ENCODE measurements at regions not wholly inside any gene's neighbourhood (a gene's known extent, or its start where the extent isn't known, plus 50 kb on each side); places are given as distances from the start of the nearest gene placed in this dataset.
"Not testable (repeated sequence)": the region's sequence is repeated elsewhere in the genome, so short reads cannot be mapped to it uniquely, and the experiment has no call there.

DNA sequence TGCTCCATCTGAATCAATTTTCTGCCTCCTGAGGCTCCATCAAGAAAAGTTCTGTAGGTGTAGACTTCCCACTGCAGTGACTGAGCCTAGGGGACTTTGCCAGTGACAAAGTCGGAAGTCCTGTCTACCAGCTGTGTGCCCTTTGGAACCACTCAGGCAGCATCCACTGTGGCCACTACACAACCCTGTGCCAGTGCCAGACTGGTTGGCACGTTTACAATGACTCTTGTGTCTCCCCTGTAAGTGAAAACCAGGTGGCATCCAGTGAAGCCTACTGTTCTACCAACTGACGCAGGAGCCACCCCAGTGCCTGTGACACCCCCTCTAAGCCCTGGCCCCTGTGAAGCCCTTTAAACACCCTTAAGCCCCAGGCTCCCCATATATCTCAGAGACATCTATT is 132.1 kb upstream of the SERPINE2 start:
- DNase-seq (ENCODE audit: extremely low read depth, low read depth) = no peak
- no peak for TF ChIP-seq CTCF (IDR thresholded peaks at IDR 0.05; ENCODE audit: low read depth, low read length)

DNA sequence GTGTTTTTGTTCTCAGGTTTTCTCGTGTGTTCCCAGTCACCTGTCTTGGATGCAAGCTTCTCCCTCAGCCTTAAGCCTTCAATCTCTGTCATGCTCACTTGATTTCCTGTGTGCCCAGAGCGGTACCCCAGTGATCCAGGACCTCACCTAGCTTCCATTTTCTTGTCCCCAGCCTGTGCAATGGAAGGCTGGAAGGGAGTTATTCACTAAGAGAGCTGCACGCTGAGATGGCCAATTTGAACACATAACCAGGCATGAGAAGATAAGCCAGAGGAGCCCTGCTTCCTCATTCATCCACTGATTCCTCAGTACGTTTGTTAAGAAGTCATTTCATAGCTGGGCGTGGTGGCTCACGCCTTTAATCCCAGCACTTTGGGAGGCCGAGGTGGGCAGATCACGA is 130.8 kb upstream of the SERPINE2 start:
- no peak for DNase-seq (ENCODE audit: extremely low read depth, low read depth)
- TF ChIP-seq CTCF (IDR thresholded peaks at IDR 0.05; ENCODE audit: low read depth, low read length) = no peak

GRCh38 chr2:224167781-224168180 is 128.7 kb upstream of the SERPINE2 start:
- not testable (repeated sequence) for DNase-seq (ENCODE audit: extremely low read depth, low read depth)

DNA sequence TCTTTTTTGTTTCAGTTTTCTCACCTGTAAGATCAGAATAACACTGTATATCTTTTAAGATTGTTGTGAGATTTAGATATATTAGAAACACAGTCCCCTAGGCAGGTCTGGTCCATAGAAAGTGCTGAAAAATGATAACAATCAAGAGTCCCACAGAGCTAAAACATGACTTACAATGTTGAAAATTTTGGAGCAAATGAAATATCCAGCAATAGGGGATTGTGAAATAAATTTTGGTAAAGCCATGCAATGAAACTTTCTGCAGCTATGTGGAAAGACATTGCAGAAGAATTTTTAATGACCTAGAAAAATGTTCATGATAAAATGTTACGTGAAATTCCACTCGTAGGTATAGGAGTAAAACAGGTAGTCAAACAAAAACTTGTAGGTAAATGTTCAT is 127.6 kb upstream of the SERPINE2 start:
- no peak for DNase-seq (ENCODE audit: extremely low read depth, low read depth)
- no peak for TF ChIP-seq CTCF (IDR thresholded peaks at IDR 0.05; ENCODE audit: low read depth, low read length)

DNA sequence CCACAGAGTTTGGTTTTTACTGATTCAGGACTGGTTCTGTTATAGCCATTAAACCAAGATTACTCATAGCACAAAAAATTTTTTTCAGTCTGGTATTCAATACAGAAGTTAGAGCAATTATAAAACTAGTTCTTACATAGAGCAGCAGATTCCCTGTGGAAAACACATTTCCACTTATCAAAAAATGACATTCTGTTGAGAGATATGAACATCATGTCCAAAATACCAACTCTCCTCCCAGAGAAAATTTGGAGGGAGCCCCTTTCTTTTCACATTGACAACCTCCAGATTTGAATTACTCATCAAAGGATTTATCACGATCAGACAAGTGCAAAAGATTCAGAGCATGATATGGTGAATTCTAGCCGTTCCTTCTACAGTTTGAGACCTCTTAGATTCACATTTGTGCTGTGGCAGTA is 126.8 kb upstream of the SERPINE2 start:
- no peak for DNase-seq (ENCODE audit: extremely low read depth, low read depth)

GRCh38 chr2:224163566-224164307 is 124.7 kb upstream of the SERPINE2 start:
- DNase-seq (ENCODE audit: extremely low read depth, low read depth) = no peak
- no peak for TF ChIP-seq CTCF (IDR thresholded peaks at IDR 0.05; ENCODE audit: low read depth, low read length)

More for the DNA sequence above, 126.8 kb upstream of the SERPINE2 start:
- TF ChIP-seq CTCF (IDR thresholded peaks at IDR 0.05; ENCODE audit: low read depth, low read length) = no peak

DNA sequence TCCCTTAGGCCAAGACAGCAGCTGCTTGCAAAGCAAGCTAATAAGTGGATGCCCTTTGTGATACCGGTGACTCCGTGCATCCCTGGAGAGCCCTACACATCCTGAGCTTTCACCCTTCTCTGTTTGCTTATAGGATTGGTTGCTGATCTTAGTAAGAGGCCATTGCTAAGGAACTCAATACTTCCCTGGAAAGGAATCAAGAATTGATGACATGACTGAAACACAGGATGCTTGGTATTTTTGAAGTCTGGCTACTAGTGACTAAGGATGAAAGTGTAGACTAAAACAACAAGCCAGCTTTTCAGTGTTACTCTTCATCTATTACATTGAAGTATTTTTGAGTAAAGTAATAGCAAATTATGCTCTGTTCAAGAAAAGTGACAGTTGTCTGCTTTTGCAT is 123.0 kb upstream of the SERPINE2 start:
- DNase-seq (ENCODE audit: extremely low read depth, low read depth) = no peak
- no peak for TF ChIP-seq CTCF (IDR thresholded peaks at IDR 0.05; ENCODE audit: low read depth, low read length)

DNA sequence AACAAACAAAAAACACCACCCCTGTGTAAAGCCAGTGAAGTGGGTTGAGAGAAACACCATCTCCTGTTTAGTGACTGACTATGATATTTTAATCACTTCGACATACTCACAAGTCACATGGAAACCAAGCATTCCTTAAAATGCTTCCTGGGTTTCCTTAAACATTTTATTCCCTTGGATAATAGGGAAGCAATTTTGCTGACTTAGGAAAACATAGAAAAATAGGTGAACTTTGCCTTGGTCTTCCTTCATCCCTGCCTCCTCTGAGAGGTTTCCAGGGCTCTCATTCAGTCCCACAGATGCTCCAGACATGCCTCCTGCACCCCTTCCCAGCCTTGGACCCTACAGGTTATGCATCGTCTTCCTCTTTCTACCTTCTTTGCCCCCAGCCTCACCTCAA is 122.6 kb upstream of the SERPINE2 start:
- DNase-seq (ENCODE audit: extremely low read depth, low read depth) = no peak
- TF ChIP-seq CTCF (IDR thresholded peaks at IDR 0.05; ENCODE audit: low read depth, low read length) = no peak

All from AG09319 (cell line).